ENCODE measurements at regions not wholly inside any gene's neighbourhood (a gene's known extent, or its start where the extent isn't known, plus 50 kb on each side); places are given as distances from the start of the nearest gene placed in this dataset.

GRCh38 chr19:32029235-32029634 lies 316.2 kb upstream of the ZNF507 start:
- TF ChIP-seq CTCF (IDR thresholded peaks at IDR 0.05): no peak
- TF ChIP-seq POLR2A (IDR thresholded peaks at IDR 0.05): no peak
